ENCODE measurements at regions not wholly inside any gene's neighbourhood (a gene's known extent, or its start where the extent isn't known, plus 50 kb on each side); places are given as distances from the start of the nearest gene placed in this dataset.

GRCh38 chr10:23692736-23693135, 253.9 kb downstream of the OTUD1 start:
- Histone ChIP-seq H3K23ac (ENCODE audit: insufficient read length) (no peak overlapping the region), H2AFZ (ENCODE audit: low read length) (no peak overlapping the region), H2BK15ac (ENCODE audit: low read length) (no peak overlapping the region), H3K56ac (replicated peaks; ENCODE audit: insufficient read length, low read depth, low read length) (no peak overlapping the region), H3K79me2 (ENCODE audit: control insufficient read depth in 1 of 2, insufficient read depth in 2 of 2, low read length in 2 of 2) (no peaks in the 10 kb centered on the region), H3K4me3 (ENCODE audit: extremely low read depth in 1 of 4, insufficient read depth in 2 of 4, low read depth in 3 of 4, low read length in 4 of 4) (no peak overlapping the region), H4K8ac (ENCODE audit: extremely low read depth, insufficient read depth, low read length) (no peak overlapping the region), H3K23me2 (ENCODE audit: low read depth, low read length) (peaks cover 13% of the 10 kb centered on the region; the same call in 1 of the 2 replicates), H2BK20ac (ENCODE audit: low read length) (no peak overlapping the region), H3K79me1 (ENCODE audit: low read depth, low read length) (no peaks in the 10 kb centered on the region), H4K91ac (replicated peaks; ENCODE audit: insufficient read length, low read length) (no peak overlapping the region), H2AK5ac (ENCODE audit: low read depth, low read length) (no peak overlapping the region), H3K14ac (ENCODE audit: insufficient read length) (no peak overlapping the region), H3K9ac (replicated peaks in 1 of 4; ENCODE audit: extremely low read depth in 1 of 4, low read depth in 3 of 4, low read length in 3 of 4) (no peak overlapping the region), H3K27me3 (replicated peaks in 1 of 4; ENCODE audit: control insufficient read depth in 3 of 4, extremely low read depth in 1 of 4, insufficient read depth in 3 of 4, low read length in 3 of 4) (peaks cover 41 to 62% (median 51%) of the 10 kb centered on the region in 4 experiments), H3K4me1 (replicated peaks in 1 of 4; ENCODE audit: control insufficient read depth in 3 of 4, insufficient read depth in 4 of 4, low read length in 3 of 4) (peaks cover 1 to 11% (median 5%) of the 10 kb centered on the region in 4 experiments; a peak in 4 of 7 replicates), H3K4ac (replicated peaks; ENCODE audit: insufficient read length, low read depth, low read length) (no peak overlapping the region), H4K5ac (ENCODE audit: insufficient read length, low read depth, low read length) (no peak overlapping the region), H3K9me3 (ENCODE audit: insufficient read depth in 2 of 2, low read depth in 1 of 2, low read length in 1 of 2) (no peaks in the 10 kb centered on the region), H3K18ac (ENCODE audit: extremely low read depth, low read length) (no peak overlapping the region), H2BK120ac (replicated peaks; ENCODE audit: low read depth, low read length) (no peak overlapping the region), H3K36me3 (ENCODE audit: control insufficient read depth in 2 of 4, insufficient read depth in 4 of 4, low read length in 3 of 4) (no peaks in the 10 kb centered on the region; a peak in 1 of 8 replicates), H3K4me2 (ENCODE audit: insufficient read depth in 1 of 2, low read depth in 2 of 2, low read length in 2 of 2) (peak overlapping the region in 1 of 2 experiments; percentile 90; a peak in 1 of 4 replicates), H2BK12ac (ENCODE audit: low read depth, low read length) (no peak overlapping the region), H3K27ac (ENCODE audit: low read depth, low read length) (no peak overlapping the region), H2BK5ac (ENCODE audit: low read depth, low read length) (no peak overlapping the region), H4K20me1 (replicated peaks in 1 of 2; ENCODE audit: control insufficient read depth in 1 of 2, insufficient read depth in 2 of 2, low read length in 2 of 2) (peaks cover 1 to 4% of the 10 kb centered on the region in 2 experiments)
- no peak for DNase-seq (ENCODE audit: low read depth in 1 of 2, low spot score in 2 of 2)
- 57% methylated on average over 7 of the region's 7 CpGs; no CpG with 5 or more reads in 1 of the 2 experiments for WGBS, 2 experiments (ENCODE audit: extremely low coverage in 1 of 2, insufficient coverage in 1 of 2, insufficient read length in 1 of 2, insufficient replicate concordance in 2 of 2, low coverage in 1 of 2, low lambda C conversion rate in 2 of 2, missing lambda C conversion rate in 1 of 2)
- CTCF ChIA-PET (ENCODE audit: partially characterized antibody): interaction anchor here (1.2 to 4.4 kb wide), 3 partner anchors 19 to 864 kb away, joined by 3 to 14 read pairs (median 4); no protein-coding TSS in a partner anchor
- no peak for FAIRE-seq
- POLR2A ChIA-PET (ENCODE audit: partially characterized antibody): no interaction called here
- no peak for TF ChIP-seq SP1 (IDR thresholded peaks at IDR 0.05; ENCODE audit: low read depth, low read length)
- no peak for TF ChIP-seq SIRT6 (IDR thresholded peaks at IDR 0.05; ENCODE audit: low read length)
- TF ChIP-seq KDM5A (IDR thresholded peaks at IDR 0.05; ENCODE audit: low read length): no peak
- no peak for TF ChIP-seq GABPA (IDR thresholded peaks at IDR 0.05; ENCODE audit: borderline replicate concordance, insufficient read depth, low read length)
- no peak for TF ChIP-seq TCF12 (IDR thresholded peaks at IDR 0.05; ENCODE audit: low read depth, low read length)
- TF ChIP-seq RXRA (IDR thresholded peaks at IDR 0.05; ENCODE audit: insufficient read depth, low read depth, low read length): no peak
- TF ChIP-seq KDM1A (IDR thresholded peaks at IDR 0.05; ENCODE audit: borderline replicate concordance, low read length): no peak
- TF ChIP-seq BRCA1 (IDR thresholded peaks at IDR 0.05; ENCODE audit: low read depth, low read length): no peak
- TF ChIP-seq MAX (IDR thresholded peaks at IDR 0.05): no peak
- no peak for TF ChIP-seq EGR1 (IDR thresholded peaks at IDR 0.05; ENCODE audit: borderline replicate concordance, low read depth, low read length)
- TF ChIP-seq GTF2F1 (IDR thresholded peaks at IDR 0.05; ENCODE audit: borderline replicate concordance, low read depth, low read length): no peak
- TF ChIP-seq MAFK (IDR thresholded peaks at IDR 0.05; ENCODE audit: low read depth, low read length): no peak
- no peak for TF ChIP-seq CHD1 (IDR thresholded peaks at IDR 0.05; ENCODE audit: low read depth, low read length)
- no peak for TF ChIP-seq ASH2L (IDR thresholded peaks at IDR 0.05; ENCODE audit: low read length)
